ENCODE measurements at regions not wholly inside any gene's neighbourhood (a gene's known extent, or its start where the extent isn't known, plus 50 kb on each side); places are given as distances from the start of the nearest gene placed in this dataset.

GRCh38 chrX:3443184-3443583 lies 96.7 kb upstream of the MXRA5 start:
- Histone ChIP-seq H4K91ac (replicated peaks; ENCODE audit: insufficient read length, low read length) (no peak overlapping the region), H3K56ac (replicated peaks; ENCODE audit: insufficient read length, low read depth, low read length) (no peak overlapping the region), H2BK20ac (ENCODE audit: low read length) (no peak overlapping the region), H3K23ac (ENCODE audit: insufficient read length) (no peak overlapping the region), H3K4me1 (replicated peaks in 1 of 4; ENCODE audit: control insufficient read depth in 3 of 4, insufficient read depth in 4 of 4, low read length in 3 of 4) (no peaks in the 10 kb centered on the region), H2BK120ac (replicated peaks; ENCODE audit: low read depth, low read length) (no peak overlapping the region), H2AFZ (ENCODE audit: low read length) (no peak overlapping the region), H2BK5ac (ENCODE audit: low read depth, low read length) (no peak overlapping the region), H3K4me2 (ENCODE audit: insufficient read depth in 1 of 2, low read depth in 2 of 2, low read length in 2 of 2) (no peak overlapping the region), H2BK15ac (ENCODE audit: low read length) (no peak overlapping the region), H3K79me1 (ENCODE audit: low read depth, low read length) (no peaks in the 10 kb centered on the region), H4K20me1 (replicated peaks in 1 of 2; ENCODE audit: control insufficient read depth in 1 of 2, insufficient read depth in 2 of 2, low read length in 2 of 2) (no peaks in the 10 kb centered on the region), H3K14ac (ENCODE audit: insufficient read length) (no peak overlapping the region), H3K79me2 (ENCODE audit: control insufficient read depth in 1 of 2, insufficient read depth in 2 of 2, low read length in 2 of 2) (no peaks in the 10 kb centered on the region), H3K18ac (ENCODE audit: extremely low read depth, low read length) (no peak overlapping the region), H4K5ac (ENCODE audit: insufficient read length, low read depth, low read length) (no peak overlapping the region), H3K27ac (ENCODE audit: low read depth, low read length) (no peak overlapping the region), H2AK5ac (ENCODE audit: low read depth, low read length) (no peak overlapping the region), H3K23me2 (ENCODE audit: low read depth, low read length) (no peaks in the 10 kb centered on the region), H3K27me3 (replicated peaks in 1 of 4; ENCODE audit: control insufficient read depth in 3 of 4, extremely low read depth in 1 of 4, insufficient read depth in 3 of 4, low read length in 3 of 4) (no peaks in the 10 kb centered on the region), H3K4me3 (ENCODE audit: extremely low read depth in 1 of 4, insufficient read depth in 2 of 4, low read depth in 3 of 4, low read length in 4 of 4) (no peak overlapping the region), H3K36me3 (ENCODE audit: control insufficient read depth in 2 of 4, insufficient read depth in 4 of 4, low read length in 3 of 4) (no peaks in the 10 kb centered on the region), H2BK12ac (ENCODE audit: low read depth, low read length) (no peak overlapping the region), H3K4ac (replicated peaks; ENCODE audit: insufficient read length, low read depth, low read length) (no peak overlapping the region), H3K9me3 (ENCODE audit: insufficient read depth in 2 of 2, low read depth in 1 of 2, low read length in 1 of 2) (no peaks in the 10 kb centered on the region), H3K9ac (replicated peaks in 1 of 4; ENCODE audit: extremely low read depth in 1 of 4, low read depth in 3 of 4, low read length in 3 of 4) (no peak overlapping the region), H4K8ac (ENCODE audit: extremely low read depth, insufficient read depth, low read length) (no peak overlapping the region)
- FAIRE-seq (no peak), DNase-seq (ENCODE audit: low read depth in 1 of 2, low spot score in 2 of 2) (no peak)
- CTCF ChIA-PET (ENCODE audit: partially characterized antibody): no interaction called here
- WGBS, 2 experiments (ENCODE audit: extremely low coverage in 1 of 2, insufficient coverage in 1 of 2, insufficient read length in 1 of 2, insufficient replicate concordance in 2 of 2, low coverage in 1 of 2, low lambda C conversion rate in 2 of 2, missing lambda C conversion rate in 1 of 2): 89% methylated on average over 4 of the region's 4 CpGs; no CpG with 5 or more reads in 1 of the 2 experiments
- POLR2A ChIA-PET (ENCODE audit: partially characterized antibody): no interaction called here
- TF ChIP-seq POU5F1 (IDR thresholded peaks at IDR 0.05; ENCODE audit: low read depth, low read length) (no peak), POLR2AphosphoS5 (IDR thresholded peaks at IDR 0.05; ENCODE audit: low read depth, low read length) (no peak), SP4 (IDR thresholded peaks at IDR 0.05; ENCODE audit: low read length) (no peak), RAD21 (IDR thresholded peaks at IDR 0.05 in 1 of 2, conservative IDR thresholded peaks at IDR 0.05 in 1 of 2; ENCODE audit: low read depth in 2 of 2, low read length in 2 of 2) (no peak), EP300 (IDR thresholded peaks at IDR 0.05; ENCODE audit: borderline replicate concordance in 1 of 2, low read depth in 2 of 2, low read length in 2 of 2) (no peak), TBP (IDR thresholded peaks at IDR 0.05; ENCODE audit: low read depth, low read length) (no peak), EZH2 (IDR thresholded peaks at IDR 0.05; ENCODE audit: low read depth, low read length, severe bottlenecking) (no peak), JUND (IDR thresholded peaks at IDR 0.05; ENCODE audit: low read length) (no peak), RFX5 (IDR thresholded peaks at IDR 0.05; ENCODE audit: borderline replicate concordance, low read depth, low read length) (no peak), CHD1 (IDR thresholded peaks at IDR 0.05; ENCODE audit: low read depth, low read length) (no peak), PHF8 (conservative IDR thresholded peaks at IDR 0.05; ENCODE audit: low read depth, low read length) (no peak), SP2 (IDR thresholded peaks at IDR 0.05; ENCODE audit: low read length) (no peak), HDAC2 (IDR thresholded peaks at IDR 0.05; ENCODE audit: borderline replicate concordance in 1 of 2, low read depth in 2 of 2, low read length in 2 of 2) (no peak), POLR2A (IDR thresholded peaks at IDR 0.05; ENCODE audit: control extremely low read depth in 1 of 2, low read depth in 2 of 2, low read length in 2 of 2) (no peak)
- TF ChIP-seq, protein P1, sequence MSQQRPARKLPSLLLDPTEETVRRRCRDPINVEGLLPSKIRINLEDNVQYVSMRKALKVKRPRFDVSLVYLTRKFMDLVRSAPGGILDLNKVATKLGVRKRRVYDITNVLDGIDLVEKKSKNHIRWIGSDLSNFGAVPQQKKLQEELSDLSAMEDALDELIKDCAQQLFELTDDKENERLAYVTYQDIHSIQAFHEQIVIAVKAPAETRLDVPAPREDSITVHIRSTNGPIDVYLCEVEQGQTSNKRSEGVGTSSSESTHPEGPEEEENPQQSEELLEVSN (IDR thresholded peaks at IDR 0.05): no peak

Data from H1 (cell line).